HG02852 (cell line): ENCODE measurements at regions not wholly inside any gene's neighbourhood (a gene's known extent, or its start where the extent isn't known, plus 50 kb on each side); places are given as distances from the start of the nearest gene placed in this dataset.

Source experiments
- ATAC-seq: cut with Tn5 transposase; IDR thresholded peaks from one replicate; pipeline ENCODE4 v1.9.1; 2021; ENCODE audit warnings: mild to moderate bottlenecking, moderate library complexity; ENCODE audit not compliant: unreplicated experiment

DNA sequence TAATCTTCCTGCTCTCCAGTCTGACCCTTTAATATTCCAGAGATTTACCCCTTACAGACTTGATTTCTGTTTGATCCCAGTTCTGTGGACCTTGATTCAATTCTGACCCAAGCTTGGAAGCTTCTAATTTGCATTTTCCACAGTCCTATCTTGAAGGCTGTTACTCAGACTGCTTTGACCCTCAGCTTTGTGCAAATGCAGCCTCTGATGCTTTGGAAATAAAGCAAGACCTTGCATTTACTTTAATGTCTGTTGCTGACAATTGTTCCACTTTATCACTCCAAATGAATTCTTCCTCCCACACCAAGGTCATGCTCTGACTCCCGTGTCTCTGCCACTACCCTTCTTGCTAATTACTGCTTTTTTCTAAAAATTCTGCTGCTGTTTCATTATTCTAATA, 886.0 kb downstream of the TUSC7 start:
- no peak for ATAC-seq

DNA sequence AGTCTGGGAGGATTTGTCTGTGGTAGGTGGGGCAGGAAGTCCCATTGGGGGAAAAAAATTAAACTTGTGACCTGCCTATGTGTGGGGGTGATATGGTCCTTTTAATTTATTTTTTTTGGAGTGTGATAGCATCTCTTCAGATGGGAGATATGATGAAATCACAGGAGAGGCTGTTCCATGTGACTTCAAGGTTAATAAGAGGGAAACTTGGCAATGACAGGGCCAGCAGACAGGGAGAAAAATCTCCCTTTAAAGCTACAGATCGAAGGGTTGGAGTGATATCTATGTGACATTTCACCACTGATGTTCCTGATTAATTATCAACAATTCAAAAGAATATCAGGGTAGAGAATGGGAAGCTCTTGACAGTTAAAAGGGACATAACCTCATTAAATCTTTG, 886.9 kb downstream of the TUSC7 start:
- ATAC-seq, result no peak

DNA sequence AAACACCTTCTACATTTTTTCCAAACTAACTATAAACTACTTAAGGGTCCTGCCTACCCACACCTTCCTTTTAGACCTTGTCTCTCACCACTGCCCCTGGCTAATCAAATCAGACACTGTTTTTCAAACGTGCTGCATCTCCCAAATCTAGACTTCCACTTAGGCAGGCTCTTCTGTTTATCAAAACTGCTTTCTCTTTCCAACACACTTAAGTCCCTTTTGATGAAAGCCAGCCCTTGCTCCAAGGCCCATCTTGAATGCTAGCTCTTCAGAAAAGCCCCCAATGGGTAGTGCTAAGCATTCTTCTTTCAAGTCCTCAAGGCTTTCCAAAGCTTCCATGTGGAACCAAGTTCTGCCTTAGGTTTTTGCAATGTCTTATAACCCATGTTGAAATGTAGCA, 888.3 kb downstream of the TUSC7 start:
- no peak for ATAC-seq

DNA sequence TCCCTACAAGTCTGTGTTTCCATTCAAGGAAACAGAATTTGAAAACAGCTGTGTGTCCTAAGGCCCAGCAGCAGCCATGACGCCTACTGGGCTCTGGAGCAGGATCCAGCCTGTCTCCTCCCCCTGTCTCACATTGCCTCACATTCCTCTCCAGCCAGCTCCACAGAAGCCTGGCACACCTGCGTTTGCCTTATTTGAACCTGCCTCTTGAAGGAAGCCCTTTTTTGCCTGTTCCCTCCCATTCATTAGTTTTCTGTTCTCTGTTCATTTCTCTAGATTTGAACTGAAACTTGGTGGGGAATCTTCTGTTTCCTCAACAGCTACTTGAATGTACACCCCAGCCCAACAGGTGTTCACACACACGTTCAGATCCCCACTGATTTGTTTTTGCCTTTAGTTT, 890.5 kb downstream of the TUSC7 start:
- peak; percentile 65 for ATAC-seq

DNA sequence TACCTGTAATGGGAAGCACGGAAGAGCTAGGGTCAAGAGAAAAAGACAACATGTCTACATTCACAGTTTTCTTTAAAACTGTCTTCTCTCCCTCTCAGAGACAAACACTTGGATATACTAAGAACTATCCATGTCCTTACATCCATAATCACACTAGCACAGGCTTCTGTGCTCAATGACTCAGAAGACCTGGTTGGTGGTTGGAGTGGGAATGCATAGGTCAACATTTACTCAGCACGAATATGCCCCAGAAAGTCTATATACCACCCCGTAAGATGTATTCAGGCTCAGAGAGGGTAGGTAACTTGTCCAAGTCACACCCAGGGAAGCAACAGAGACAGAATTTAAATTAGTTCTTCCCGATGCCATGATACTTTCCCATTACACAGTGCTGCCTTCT, 891.1 kb downstream of the TUSC7 start:
- ATAC-seq, result no peak

DNA sequence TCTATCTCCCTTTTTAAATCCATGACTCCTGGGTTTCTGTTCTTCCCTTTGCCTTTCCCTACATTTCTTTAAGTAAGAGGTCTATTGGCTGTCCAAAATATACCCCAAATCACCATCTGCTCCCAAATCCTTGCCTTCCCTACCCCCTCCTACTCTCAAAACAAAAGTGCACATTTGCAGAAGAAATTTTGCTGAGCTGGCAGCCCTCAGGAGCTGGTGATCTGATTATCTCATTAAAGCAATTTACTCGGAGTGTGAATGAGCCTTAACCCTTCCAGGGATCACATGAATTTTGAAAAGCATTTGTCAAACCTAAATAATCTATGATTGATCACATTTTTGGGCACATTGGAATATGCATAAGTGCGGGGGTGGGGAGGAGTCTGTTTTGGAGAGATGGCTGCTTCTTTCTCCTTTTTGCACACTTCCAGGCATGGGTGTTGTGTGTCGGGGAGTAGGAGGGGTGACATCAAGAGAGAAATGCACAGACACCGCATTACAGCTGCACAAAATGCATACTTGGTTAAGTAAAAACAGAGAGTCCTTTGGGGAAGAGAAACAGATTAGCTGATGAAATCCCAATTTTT, 892.6 kb downstream of the TUSC7 start:
- no peak for ATAC-seq

DNA sequence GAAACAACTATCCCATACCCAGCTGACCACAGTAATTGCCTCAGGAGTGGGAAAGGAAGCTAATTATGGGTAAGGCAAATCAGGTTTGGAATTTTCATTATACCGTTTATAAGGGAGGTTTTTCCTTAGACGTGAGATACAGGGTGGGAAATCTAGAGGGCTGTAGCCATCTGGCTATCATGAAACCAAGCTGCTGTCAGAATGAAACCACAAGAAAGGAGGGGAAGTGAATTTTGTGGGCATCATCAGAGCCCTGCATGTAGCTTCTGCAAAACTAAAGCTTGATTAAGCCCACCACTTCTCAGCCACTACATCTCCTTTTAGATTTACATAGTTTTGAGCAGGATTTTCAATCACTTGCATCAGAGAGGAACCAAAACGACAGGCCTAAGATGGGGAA, 893.5 kb downstream of the TUSC7 start:
- ATAC-seq, result peak; percentile 62

DNA sequence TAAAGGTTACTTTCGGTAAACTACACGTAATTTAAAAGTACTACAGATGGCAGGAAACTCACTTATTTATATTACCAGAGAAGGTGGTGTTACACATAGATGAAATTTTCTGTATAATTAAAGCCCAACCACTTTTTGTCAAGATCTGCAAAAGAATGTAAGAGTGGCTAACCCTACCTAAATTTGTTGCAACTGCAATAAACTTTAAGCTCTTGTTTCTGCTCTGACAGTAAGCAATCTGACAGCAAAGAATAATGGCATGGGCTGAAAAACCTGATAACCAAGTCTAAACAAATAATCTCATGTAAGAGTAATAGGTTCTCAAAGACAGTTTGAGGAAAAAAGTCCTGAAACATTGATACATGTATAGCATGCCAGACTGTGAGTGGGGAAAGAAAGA, 897.3 kb downstream of the TUSC7 start:
- ATAC-seq, result no peak

DNA sequence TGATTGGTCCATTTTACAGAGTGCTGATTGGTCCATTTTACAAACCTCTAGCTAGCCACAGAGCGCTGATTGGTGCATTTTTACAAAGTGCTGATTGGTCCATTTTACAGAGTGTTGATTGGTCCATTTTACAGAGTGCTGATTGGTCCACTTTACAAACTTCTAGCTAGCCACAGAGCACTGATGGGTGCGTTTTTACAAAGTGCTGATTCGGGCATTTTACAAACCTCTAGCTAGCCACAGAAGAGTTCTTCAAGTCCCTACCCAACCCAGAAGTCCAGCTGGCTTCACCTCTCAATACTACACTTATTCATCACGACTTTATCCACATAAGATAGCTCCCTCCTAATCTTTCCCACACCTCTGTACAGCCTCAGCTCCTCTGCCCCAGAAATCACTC, 899.8 kb downstream of the TUSC7 start:
- no peak for ATAC-seq

DNA sequence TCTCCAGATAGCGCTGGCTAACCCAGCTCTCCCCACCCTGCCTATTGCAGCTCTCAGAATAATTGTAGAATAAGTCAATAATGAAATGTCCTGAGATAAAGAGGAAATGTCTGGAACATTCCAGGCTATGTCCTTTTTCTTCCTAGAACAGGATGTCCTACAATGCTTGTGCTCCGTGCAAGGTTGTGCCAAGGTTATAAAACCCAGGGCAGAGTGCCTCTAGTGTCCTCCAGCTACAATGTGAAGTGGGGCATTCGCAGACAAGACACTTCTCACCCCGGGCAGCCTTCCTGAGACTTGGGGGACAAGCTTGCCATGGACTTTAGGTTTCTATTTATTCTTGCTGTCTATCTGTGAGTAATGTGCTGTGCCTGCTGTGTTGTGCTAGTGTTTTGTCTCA, 900.6 kb downstream of the TUSC7 start:
- no peak for ATAC-seq

DNA sequence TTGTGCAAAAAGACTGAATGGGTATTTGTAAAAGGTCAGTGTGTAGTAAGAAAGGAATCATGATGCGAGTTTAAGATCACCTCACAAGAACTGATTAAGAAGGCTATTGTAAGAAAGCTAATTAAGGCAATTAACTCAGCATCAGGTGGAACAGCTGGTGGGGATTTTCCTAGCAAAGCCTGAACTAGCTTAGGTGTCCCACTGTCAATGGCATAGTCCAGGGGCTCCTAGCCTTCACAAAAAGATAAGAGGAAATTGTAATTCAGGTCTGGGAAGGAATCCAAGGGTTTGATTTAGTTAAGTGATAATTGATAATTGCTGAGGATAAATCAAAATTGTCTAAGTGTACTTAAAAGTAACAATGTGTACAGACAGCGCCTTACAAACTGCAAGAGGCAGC, 901.6 kb downstream of the TUSC7 start:
- no peak for ATAC-seq

DNA sequence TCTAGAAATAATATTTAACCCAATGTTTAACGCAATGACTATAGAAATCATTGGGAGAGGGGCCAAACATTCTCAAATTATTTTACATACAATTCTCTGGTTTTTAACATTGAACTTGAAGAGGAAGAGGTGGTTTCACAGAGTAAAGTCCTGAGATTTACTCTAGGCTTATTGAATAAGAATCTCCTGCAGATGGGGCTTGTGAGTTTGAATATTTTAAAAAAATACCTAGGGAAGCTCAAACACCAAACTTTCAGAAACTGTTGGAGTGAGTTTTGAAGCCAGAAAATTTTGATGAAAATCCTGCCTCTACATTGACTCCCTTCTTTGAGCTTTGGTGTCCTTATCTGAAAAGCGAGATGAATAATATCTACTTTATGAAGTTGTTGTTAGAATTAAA, 906.6 kb downstream of the TUSC7 start:
- ATAC-seq, result no peak

DNA sequence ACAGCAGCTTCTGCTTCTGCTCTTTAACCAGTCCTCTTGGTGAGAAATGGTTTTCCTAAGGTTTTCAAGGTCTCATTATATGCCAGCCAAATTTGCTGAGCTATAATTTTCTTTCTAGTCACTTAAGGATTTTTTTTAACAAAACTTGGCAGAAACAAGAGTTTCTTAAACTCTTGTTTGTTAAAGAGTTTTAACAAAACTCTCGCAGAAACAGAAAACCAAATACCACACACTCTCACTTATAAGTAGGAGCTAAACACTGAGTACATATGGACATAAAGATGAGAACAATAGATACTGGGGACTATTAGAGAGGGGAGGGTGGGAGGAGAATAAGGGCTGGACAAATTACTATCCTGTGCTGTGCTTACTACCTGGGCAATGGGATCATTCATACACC, 908.3 kb downstream of the TUSC7 start:
- ATAC-seq, result no peak

DNA sequence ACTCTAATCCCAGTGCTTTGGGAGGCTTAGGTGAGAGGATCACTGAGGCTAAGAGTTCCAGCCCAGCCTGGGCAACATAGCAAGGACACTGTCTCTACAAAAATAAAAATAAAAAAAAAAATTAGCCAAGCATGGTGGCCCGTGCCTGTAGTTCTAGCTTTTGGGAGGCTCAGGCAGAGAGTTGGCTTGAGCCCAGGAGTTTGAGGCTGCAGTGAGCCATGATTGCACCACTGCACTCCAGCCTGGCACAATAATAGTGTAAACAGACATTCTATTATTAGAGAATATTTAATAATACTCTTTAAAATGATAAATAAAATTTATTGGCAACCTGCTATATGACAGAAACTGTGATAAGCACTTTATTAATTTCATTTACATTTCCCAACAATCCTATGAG, 908.9 kb downstream of the TUSC7 start:
- ATAC-seq, result no peak

DNA sequence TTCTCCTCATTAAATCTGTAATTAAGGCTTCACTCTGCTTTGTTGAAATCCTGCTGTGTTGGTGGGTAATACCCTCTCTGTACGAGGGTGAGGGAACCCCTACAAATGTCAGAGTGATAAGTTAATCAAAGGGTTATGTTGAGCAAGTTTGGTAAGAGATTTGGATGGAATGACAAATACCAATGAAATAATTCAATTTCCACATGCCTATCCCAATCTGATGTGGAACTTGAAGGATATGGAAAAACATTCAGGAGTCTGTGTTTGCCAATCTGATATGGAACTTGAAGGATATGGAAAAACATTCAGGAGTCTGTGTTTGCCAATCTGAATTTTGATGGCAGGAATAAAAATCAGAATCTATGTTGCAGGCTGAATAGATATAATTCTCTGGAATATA, 910.2 kb downstream of the TUSC7 start:
- no peak for ATAC-seq

DNA sequence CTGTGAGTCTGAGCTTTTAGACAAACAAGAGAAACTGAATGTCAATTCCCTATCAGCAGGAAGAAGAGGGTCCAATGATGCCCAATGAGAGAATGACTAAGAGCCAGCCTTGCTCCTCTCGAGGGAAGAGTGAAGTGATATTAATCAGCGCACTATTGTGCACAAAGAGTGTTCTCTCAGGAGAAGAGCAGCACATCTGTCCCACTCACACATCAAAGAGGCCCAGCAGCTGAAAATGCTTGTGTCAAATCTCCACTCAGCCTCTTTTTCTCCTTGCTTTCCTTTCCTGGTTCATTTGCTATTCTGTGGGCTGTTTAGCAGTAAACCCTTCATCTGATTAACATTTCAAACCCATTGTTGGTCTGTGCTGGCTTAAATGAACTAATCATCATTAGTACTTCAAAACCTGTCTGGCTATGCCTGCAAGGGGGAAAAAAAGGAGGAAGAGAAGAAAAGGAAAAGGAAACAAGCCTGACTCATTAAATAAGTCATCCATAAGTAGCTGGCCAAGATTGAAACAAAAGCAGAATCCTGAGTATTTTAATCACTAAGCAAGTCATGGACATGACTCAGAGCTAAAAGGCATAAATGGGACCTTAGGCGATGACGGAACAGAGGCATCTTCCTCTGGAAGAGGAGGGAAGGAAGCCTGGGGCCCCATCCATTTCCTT, 912.7 kb downstream of the TUSC7 start:
- ATAC-seq, result no peak

DNA sequence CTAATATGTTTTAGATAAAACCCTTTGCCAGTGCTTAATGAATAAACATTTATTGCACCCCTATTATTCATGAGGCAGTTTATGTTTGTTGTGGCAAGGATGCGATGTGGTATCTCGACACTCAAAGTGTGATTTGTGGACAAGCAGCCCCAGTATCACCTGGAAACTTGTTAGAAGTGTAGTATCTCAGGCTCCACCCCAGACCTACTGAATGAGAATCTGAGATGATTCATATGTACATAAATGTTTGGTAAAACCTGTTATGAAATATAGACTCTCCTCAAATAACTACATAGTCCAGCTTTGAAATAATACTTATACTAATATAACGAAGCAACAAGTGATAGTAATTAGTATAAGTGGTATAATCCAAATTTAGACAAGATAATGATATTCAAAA, 914.8 kb downstream of the TUSC7 start:
- no peak for ATAC-seq

DNA sequence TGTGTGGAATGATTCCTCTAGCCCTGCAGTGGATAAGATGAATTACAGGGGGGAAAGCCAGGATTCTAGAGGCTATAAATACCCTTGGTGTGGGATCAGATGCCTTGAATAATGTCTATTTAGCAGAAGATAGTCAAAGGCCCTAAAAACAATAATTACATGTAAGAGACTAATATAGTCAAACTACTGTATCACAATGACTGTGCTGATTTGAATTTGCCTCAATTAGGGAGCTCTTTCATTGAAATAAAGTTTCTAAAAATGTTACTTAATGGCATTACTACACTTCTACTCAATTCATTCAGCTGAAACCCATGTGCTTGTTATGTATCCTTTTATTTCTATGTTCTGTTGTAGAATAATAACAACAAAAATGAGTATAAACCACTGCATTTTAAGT, 915.6 kb downstream of the TUSC7 start:
- no peak for ATAC-seq

DNA sequence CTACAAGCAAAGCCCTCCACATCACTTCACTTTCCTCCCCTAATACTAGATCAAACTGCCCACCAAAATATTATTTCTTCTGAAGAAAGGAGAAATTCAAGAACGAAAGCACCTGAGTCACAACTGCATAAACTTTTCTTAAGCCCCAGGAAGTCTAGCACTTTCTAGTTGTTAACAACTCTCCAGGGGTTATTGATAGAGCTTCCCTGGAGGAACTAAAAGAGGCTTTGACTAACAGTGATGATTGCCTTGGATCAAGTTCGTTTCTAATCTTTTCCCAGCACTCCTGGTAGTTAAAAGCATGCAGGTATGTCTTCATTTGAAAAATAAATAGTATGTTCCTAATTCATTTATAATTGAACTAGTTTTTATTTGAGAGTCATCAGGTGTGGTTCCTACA, 917.0 kb downstream of the TUSC7 start:
- ATAC-seq, result no peak

DNA sequence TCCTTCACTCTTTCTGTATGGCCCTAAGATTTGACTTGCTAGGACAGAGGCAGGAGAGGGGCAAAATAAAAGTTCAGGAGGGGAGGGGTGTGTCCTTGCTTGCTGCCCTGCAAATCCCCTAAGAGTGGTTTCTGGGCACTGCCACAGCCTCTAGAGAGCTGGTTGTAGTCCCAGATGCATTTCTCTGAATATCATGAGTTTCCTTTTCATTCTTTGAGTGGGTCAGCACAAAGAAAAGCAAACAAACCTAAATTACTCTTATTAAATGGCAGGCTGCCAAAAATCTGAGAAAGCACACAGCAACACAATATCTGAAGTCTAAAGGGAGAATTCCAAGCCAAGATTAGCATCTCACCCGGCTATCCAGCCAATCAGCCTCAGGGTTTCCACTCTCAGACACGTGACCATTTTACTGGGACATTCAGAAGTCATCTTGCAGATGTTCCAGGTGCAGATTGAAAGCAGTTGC, 919.3 kb downstream of the TUSC7 start:
- ATAC-seq, result no peak

DNA sequence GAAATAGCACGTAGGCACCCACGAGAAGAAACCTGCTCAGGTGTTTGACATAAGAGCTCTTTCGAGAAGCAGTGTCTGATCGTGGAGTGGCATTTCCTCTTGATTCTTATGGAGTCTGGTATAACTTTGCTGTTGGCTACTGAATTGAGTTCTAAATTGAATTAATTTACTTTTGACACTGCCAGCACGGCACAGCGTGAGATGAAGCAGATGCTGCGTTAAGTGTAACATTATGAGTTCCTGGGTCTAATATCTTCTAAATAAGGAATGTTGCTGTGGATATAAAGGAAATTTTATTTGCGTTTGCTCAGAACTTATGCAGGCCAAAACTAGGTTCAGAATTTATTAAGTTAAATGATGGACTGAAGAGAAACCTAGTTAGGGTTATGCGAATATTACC, 919.9 kb downstream of the TUSC7 start:
- no peak for ATAC-seq

DNA sequence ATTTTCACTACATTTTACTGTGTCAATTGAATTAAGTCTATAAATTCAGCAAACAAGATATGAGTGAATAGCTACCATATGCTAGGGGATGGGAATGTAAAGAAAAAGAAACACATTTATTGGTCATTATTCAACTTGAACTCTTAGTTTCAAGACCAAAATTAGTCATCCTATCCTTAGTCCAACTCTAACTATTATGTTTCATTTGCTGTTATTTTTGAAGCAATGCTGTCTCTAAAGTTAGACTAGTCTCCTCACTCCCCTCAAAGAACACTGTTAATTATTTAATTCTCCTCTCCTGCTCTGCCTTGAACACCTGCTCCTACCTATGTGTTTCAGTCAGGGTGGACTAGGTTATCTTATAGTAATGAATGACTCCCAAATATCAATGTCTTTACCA, 920.9 kb downstream of the TUSC7 start:
- ATAC-seq, result peak; percentile 47

DNA sequence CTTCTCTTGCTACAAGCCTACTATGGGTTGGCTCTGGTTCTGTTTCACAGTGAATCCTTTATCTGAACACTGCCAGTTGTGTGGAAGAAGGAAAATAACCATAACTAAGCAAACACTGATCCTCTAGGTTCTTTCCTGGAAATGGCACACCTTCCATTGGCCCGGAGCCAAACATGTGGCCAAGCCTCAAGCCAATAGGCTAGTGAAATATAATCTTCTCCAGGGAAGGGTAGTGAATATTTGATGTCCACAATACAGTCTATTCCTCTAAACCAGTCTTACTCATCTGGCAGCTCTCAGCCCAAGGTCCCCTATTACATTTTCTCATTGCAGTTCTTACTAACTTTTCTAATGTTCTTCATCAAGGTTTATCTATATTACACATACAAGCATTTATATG, 921.3 kb downstream of the TUSC7 start:
- no peak for ATAC-seq
